OCI-LY1 (cell line): ENCODE measurements at regions not wholly inside any gene's neighbourhood (a gene's known extent, or its start where the extent isn't known, plus 50 kb on each side); places are given as distances from the start of the nearest gene placed in this dataset.

ENCODE experiments used
- CTCF ChIP-seq: fragments of 200-600 bp; sonication (generic), shearing (Covaris generic); IDR thresholded peaks from 2 replicates; pipeline ENCODE4 v1.5.1; 2017; ENCODE audit warnings: mild to moderate bottlenecking, antibody characterized with exemption, low read length, moderate library complexity, mixed read lengths
- EZH2 ChIP-seq: fragments of 200-600 bp; sonication (generic), shearing (Covaris generic); IDR thresholded peaks from 2 replicates; pipeline ENCODE4 v1.8.0; 2017; ENCODE audit warnings: borderline replicate concordance, mixed run types, mild to moderate bottlenecking, antibody characterized with exemption, low read length, moderate library complexity, mixed read lengths

- TF ChIP-seq CTCF (no peak), EZH2 (no peak)
Measured at GRCh38 chr3:82562896-82563295, 801.5 kb upstream of the GBE1 start.
